ENCODE measurements at regions not wholly inside any gene's neighbourhood (a gene's known extent, or its start where the extent isn't known, plus 50 kb on each side); places are given as distances from the start of the nearest gene placed in this dataset.
"Not testable (repeated sequence)": the region's sequence is repeated elsewhere in the genome, so short reads cannot be mapped to it uniquely, and the experiment has no call there.

DNA sequence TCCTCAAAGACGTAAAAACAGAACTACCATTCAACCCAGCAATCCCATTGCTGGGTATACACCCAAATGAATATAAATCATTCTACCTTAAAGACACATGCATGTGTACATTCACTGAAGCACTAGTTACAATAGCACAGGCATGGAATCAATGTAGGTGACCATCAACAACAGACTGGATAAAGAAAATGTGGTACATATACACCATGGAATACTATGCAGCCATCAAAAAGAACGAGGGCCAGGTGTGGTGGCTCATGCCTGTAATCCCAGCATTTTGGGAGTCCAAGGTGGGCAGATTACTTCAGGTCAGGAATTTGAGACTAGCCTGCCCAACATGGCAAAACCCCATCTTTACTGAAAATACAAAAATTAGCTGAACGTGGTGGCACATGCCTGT is 121.9 kb upstream of the LSM14A start:
- not testable (repeated sequence) for TF ChIP-seq CTBP1 (IDR thresholded peaks at IDR 0.05; ENCODE audit: borderline replicate concordance); NFRKB (IDR thresholded peaks at IDR 0.05); TARDBP (IDR thresholded peaks at IDR 0.05); SP1 (IDR thresholded peaks at IDR 0.05); SUZ12 (IDR thresholded peaks at IDR 0.05); FOXA1 (IDR thresholded peaks at IDR 0.05); FOXM1 (IDR thresholded peaks at IDR 0.05; ENCODE audit: borderline replicate concordance); ZNF384 (IDR thresholded peaks at IDR 0.05); ARNT (IDR thresholded peaks at IDR 0.05); BHLHE40 (IDR thresholded peaks at IDR 0.05; ENCODE audit: borderline replicate concordance); L3MBTL2 (conservative IDR thresholded peaks at IDR 0.05); ELF4 (IDR thresholded peaks at IDR 0.05); HDGF (IDR thresholded peaks at IDR 0.05; ENCODE audit: borderline replicate concordance)

Data from HEK293T (cell line).